Suprapubic skin (tissue), 4 donors: ENCODE measurements at regions not wholly inside any gene's neighbourhood (a gene's known extent, or its start where the extent isn't known, plus 50 kb on each side); places are given as distances from the start of the nearest gene placed in this dataset.

Experiments used
- DNase-seq, 2 donors: peaks; one replicate each; pipeline ENCODE4 v3.0.0-alpha.2; 2019; ENCODE audit warnings: low spot score in 2 of 2
- H3K27ac ChIP-seq: fragments of 200-600 bp; sonication (generic); one replicate; pipeline ENCODE4 v1.5.1; 2019
- H3K27me3 ChIP-seq: fragments of 200-600 bp; sonication (generic); one replicate; pipeline ENCODE4 v1.5.1; 2019
- H3K36me3 ChIP-seq: fragments of 200-600 bp; sonication (generic); one replicate; pipeline ENCODE4 v1.5.1; 2019
- H3K4me1 ChIP-seq: fragments of 200-600 bp; sonication (generic); one replicate; pipeline ENCODE4 v1.5.1; 2019
- H3K4me3 ChIP-seq: fragments of 200-600 bp; sonication (generic); one replicate; pipeline ENCODE4 v1.5.1; 2019; ENCODE audit warnings: mild to moderate bottlenecking
- H3K9me3 ChIP-seq: fragments of 200-600 bp; sonication (generic); one replicate; pipeline ENCODE4 v1.5.1; 2019
- EP300 ChIP-seq: sonication (generic); formaldehyde crosslinking; IDR thresholded peaks from one replicate; pipeline ENCODE4 v1.6.1; 2017; ENCODE audit warnings: antibody characterized with exemption
- POLR2A ChIP-seq, 2 donors: fragments of 450-650 bp; IDR thresholded peaks; one replicate each; pipeline ENCODE4 v1.6.1; 2017; ENCODE audit warnings: antibody characterized with exemption in 2 of 2, mild to moderate bottlenecking in 2 of 2, moderate library complexity in 2 of 2
- POLR2AphosphoS5 ChIP-seq, 3 donors: sonication (generic); formaldehyde crosslinking; IDR thresholded peaks; one replicate each; pipeline ENCODE4 v1.6.1; 2017; ENCODE audit warnings: antibody characterized with exemption in 3 of 3
- WGBS: methylation state at CpG from one replicate; pipeline ENCODE4 v1.1.5; 2018; 5-methylcytosine and 5-hydroxymethylcytosine counted together
- TF ChIP-seq, protein P1 (sequence below), 2 donors: fragments of 200-600 bp in 1 of 2; fragments of 450-650 bp in 1 of 2; sonication (generic) in 1 of 2; IDR thresholded peaks; one replicate each; pipeline ENCODE4 v1.5.1; 2016 to 2019; ENCODE audit warnings: antibody characterized with exemption in 2 of 2, mild to moderate bottlenecking in 1 of 2, moderate library complexity in 1 of 2

- TF ChIP-seq POLR2A (IDR thresholded peaks at IDR 0.05): no peak
- TF ChIP-seq, protein P1, sequence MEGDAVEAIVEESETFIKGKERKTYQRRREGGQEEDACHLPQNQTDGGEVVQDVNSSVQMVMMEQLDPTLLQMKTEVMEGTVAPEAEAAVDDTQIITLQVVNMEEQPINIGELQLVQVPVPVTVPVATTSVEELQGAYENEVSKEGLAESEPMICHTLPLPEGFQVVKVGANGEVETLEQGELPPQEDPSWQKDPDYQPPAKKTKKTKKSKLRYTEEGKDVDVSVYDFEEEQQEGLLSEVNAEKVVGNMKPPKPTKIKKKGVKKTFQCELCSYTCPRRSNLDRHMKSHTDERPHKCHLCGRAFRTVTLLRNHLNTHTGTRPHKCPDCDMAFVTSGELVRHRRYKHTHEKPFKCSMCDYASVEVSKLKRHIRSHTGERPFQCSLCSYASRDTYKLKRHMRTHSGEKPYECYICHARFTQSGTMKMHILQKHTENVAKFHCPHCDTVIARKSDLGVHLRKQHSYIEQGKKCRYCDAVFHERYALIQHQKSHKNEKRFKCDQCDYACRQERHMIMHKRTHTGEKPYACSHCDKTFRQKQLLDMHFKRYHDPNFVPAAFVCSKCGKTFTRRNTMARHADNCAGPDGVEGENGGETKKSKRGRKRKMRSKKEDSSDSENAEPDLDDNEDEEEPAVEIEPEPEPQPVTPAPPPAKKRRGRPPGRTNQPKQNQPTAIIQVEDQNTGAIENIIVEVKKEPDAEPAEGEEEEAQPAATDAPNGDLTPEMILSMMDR (IDR thresholded peaks at IDR 0.05): no peak
- no peak for DNase-seq
- H3K36me3 ChIP-seq: no peaks in the 10 kb centered on the region
- WGBS: 82% methylated on average over 2 of the region's 2 CpGs
- H3K4me3 ChIP-seq: no peak overlapping the region
- no peak overlapping the region for H3K27ac ChIP-seq
- peaks cover 8% of the 10 kb centered on the region for H3K4me1 ChIP-seq
- no peaks in the 10 kb centered on the region for H3K27me3 ChIP-seq
- no peaks in the 10 kb centered on the region for H3K9me3 ChIP-seq
Observed at GRCh38 chr6:40904583-40905194, 134.3 kb downstream of the UNC5CL start.

DNA sequence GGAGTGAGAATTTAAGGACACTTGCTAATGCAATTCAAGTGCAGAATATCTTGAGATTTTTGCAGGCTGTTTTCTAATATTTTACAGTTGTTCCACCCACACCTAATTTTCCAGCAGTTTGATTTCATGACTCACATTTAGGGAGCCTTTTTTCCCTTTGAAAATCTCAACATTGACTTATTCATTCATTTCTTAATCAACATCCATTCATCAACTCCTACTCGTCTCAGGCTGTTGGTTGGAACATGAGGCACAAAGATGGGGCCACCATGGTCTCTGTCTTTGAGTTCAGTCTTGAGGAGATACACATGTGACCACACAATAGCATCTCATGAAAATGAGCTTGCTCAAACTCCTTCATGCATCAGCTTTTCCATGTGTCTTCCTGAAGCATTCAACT lies 135.6 kb downstream of the UNC5CL start:
- WGBS: 39% methylated on average over 1 of the region's 1 CpG
- Histone ChIP-seq H3K9me3 (no peaks in the 10 kb centered on the region), H3K27ac (no peak overlapping the region), H3K27me3 (no peaks in the 10 kb centered on the region), H3K4me1 (peaks cover 8% of the 10 kb centered on the region), H3K4me3 (no peak overlapping the region), H3K36me3 (no peaks in the 10 kb centered on the region)
- TF ChIP-seq, protein P1 (IDR thresholded peaks at IDR 0.05): no peak
- TF ChIP-seq POLR2AphosphoS5 (IDR thresholded peaks at IDR 0.05) (no peak), EP300 (no peak), POLR2A (IDR thresholded peaks at IDR 0.05) (no peak)
- no peak for DNase-seq

- Histone ChIP-seq H3K4me3 (no peak overlapping the region), H3K4me1 (no peaks in the 10 kb centered on the region), H3K36me3 (no peaks in the 10 kb centered on the region), H3K27ac (no peak overlapping the region), H3K27me3 (no peaks in the 10 kb centered on the region), H3K9me3 (no peaks in the 10 kb centered on the region)
- TF ChIP-seq, protein P1 (IDR thresholded peaks at IDR 0.05): no peak
- TF ChIP-seq POLR2A (IDR thresholded peaks at IDR 0.05) (no peak), POLR2AphosphoS5 (IDR thresholded peaks at IDR 0.05) (no peak), EP300 (no peak)
- WGBS: 73% methylated on average over 1 of the region's 1 CpG
- no peak for DNase-seq
Observed at GRCh38 chr6:40901322-40902055, 137.5 kb downstream of the UNC5CL start.

GRCh38 chr6:40900791-40901190 lies 138.2 kb downstream of the UNC5CL start:
- 75% methylated on average over 5 of the region's 5 CpGs for WGBS
- H3K36me3 ChIP-seq: no peaks in the 10 kb centered on the region
- H3K27me3 ChIP-seq: no peaks in the 10 kb centered on the region
- H3K27ac ChIP-seq: no peak overlapping the region
- TF ChIP-seq POLR2A (IDR thresholded peaks at IDR 0.05): no peak
- TF ChIP-seq, protein P1 (IDR thresholded peaks at IDR 0.05): no peak
- TF ChIP-seq POLR2AphosphoS5 (IDR thresholded peaks at IDR 0.05): no peak
- no peak for TF ChIP-seq EP300
- no peaks in the 10 kb centered on the region for H3K4me1 ChIP-seq
- H3K4me3 ChIP-seq: no peak overlapping the region
- H3K9me3 ChIP-seq: no peaks in the 10 kb centered on the region
- DNase-seq: no peak

- Histone ChIP-seq H3K4me1 (no peaks in the 10 kb centered on the region), H3K27me3 (no peaks in the 10 kb centered on the region), H3K9me3 (no peaks in the 10 kb centered on the region), H3K27ac (no peak overlapping the region), H3K4me3 (no peak overlapping the region), H3K36me3 (no peaks in the 10 kb centered on the region)
- 70% methylated on average over 7 of the region's 7 CpGs for WGBS
- no peak for TF ChIP-seq EP300
- no peak for DNase-seq
Observed at GRCh38 chr6:40899684-40900155, 139.3 kb downstream of the UNC5CL start.
